ENCODE measurements at regions not wholly inside any gene's neighbourhood (a gene's known extent, or its start where the extent isn't known, plus 50 kb on each side); places are given as distances from the start of the nearest gene placed in this dataset.

DNA sequence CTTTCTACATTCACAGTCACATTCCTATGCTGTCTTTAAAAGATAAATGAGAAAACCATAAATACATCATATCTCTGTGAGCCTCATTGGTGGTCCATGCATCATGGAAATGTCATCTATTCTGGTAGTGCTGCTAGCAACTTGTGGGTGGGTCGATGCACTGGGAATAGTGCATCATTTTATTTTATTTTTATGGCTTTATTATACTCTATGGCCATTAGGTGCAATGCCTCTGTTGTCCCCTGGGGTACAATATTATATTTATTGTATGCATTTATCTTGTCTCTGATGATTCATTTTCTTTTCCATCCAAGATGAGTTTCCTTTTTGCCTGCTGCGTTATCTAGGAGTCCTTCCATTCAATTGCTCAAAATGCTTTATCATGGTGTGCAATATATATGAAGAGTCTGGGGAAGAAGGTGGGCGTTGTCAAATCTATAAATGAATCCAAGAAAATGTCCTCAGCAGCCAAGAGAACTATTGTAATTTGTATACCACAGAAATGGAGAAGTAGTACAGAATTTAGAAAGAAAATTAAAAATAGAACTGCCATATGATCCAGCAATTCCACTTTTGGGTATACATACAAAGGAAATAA, 324.0 kb downstream of the KCNJ2 start:
- TF ChIP-seq, protein P1, sequence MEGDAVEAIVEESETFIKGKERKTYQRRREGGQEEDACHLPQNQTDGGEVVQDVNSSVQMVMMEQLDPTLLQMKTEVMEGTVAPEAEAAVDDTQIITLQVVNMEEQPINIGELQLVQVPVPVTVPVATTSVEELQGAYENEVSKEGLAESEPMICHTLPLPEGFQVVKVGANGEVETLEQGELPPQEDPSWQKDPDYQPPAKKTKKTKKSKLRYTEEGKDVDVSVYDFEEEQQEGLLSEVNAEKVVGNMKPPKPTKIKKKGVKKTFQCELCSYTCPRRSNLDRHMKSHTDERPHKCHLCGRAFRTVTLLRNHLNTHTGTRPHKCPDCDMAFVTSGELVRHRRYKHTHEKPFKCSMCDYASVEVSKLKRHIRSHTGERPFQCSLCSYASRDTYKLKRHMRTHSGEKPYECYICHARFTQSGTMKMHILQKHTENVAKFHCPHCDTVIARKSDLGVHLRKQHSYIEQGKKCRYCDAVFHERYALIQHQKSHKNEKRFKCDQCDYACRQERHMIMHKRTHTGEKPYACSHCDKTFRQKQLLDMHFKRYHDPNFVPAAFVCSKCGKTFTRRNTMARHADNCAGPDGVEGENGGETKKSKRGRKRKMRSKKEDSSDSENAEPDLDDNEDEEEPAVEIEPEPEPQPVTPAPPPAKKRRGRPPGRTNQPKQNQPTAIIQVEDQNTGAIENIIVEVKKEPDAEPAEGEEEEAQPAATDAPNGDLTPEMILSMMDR (IDR thresholded peaks at IDR 0.05; ENCODE audit: low read depth, low read length) = 0 out of 2 replicates have a peak, but pooled peaks have one; percentile 4
- no peaks in the 10 kb centered on the region for H3K9me3 ChIP-seq (ENCODE audit: control insufficient read depth, insufficient read depth, low read length)
- CTCF ChIA-PET = no interaction called here
- no peak for DNase-seq (ENCODE audit: low read depth, low spot score)
- POLR2A ChIA-PET = no interaction called here
- no peak overlapping the region for H3K4me3 ChIP-seq (ENCODE audit: low read depth, low read length)
- no peaks in the 10 kb centered on the region for H3K27me3 ChIP-seq (ENCODE audit: control insufficient read depth, insufficient read depth, low read length)
- H3K27ac ChIP-seq (ENCODE audit: low read depth, low read length) = no peak overlapping the region

DNA sequence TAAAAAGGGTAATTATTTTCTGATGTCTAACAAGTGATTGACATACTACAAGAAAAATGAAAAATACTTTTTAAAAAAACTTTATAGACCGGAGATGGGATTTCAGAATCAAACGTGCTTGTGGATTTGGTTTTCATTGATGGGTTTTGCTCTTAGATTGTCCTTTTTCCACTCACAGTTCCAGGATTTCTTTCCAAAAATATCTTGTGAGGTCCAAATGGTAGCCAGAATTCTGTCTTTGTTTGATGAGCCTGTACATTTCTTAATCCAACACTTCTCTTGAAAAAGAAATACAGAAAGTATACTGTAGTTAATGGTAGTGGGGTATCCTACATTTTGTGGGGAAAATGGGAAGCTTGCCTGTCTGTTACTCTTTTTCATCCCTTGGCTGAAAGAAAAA, 329.3 kb downstream of the KCNJ2 start:
- ChIA-PET CTCF (no interaction called here), POLR2A (no interaction called here)
- TF ChIP-seq, protein P1 (IDR thresholded peaks at IDR 0.05; ENCODE audit: low read depth, low read length) = no peak
- H3K4me3 ChIP-seq (ENCODE audit: low read depth, low read length) = no peak overlapping the region
- H3K27me3 ChIP-seq (ENCODE audit: control insufficient read depth, insufficient read depth, low read length) = no peaks in the 10 kb centered on the region
- H3K9me3 ChIP-seq (ENCODE audit: control insufficient read depth, insufficient read depth, low read length) = no peaks in the 10 kb centered on the region
- DNase-seq (ENCODE audit: low read depth, low spot score) = no peak
- no peak overlapping the region for H3K27ac ChIP-seq (ENCODE audit: low read depth, low read length)

GRCh38 chr17:70499067-70499786, 329.9 kb downstream of the KCNJ2 start:
- TF ChIP-seq, protein P1 (IDR thresholded peaks at IDR 0.05; ENCODE audit: low read depth, low read length) = no peak
- CTCF ChIA-PET = no interaction called here
- H3K27ac ChIP-seq (ENCODE audit: low read depth, low read length) = no peak overlapping the region
- H3K4me3 ChIP-seq (ENCODE audit: low read depth, low read length) = no peak overlapping the region
- DNase-seq (ENCODE audit: low read depth, low spot score) = no peak
- POLR2A ChIA-PET = no interaction called here
- no peaks in the 10 kb centered on the region for H3K27me3 ChIP-seq (ENCODE audit: control insufficient read depth, insufficient read depth, low read length)
- no peaks in the 10 kb centered on the region for H3K9me3 ChIP-seq (ENCODE audit: control insufficient read depth, insufficient read depth, low read length)

DNA sequence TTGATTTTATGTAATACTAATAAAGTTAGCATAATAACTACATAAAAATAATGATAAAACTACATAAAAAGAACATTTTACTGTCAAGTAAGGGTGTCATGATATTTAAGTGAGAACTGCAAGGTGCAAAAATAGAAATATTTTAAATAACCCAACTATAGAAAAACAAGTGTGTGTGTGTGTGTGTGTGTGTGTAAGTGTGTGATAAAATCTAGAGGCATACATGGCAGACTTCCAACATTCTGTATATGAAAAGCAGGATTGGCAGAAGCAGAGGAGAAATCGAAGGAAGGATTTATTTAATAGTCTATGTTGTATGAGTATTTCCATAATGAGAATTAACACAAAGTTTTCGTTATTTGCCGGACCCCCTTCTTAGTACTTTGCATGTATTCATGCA, 334.1 kb downstream of the KCNJ2 start:
- CTCF ChIA-PET = no interaction called here

DNA sequence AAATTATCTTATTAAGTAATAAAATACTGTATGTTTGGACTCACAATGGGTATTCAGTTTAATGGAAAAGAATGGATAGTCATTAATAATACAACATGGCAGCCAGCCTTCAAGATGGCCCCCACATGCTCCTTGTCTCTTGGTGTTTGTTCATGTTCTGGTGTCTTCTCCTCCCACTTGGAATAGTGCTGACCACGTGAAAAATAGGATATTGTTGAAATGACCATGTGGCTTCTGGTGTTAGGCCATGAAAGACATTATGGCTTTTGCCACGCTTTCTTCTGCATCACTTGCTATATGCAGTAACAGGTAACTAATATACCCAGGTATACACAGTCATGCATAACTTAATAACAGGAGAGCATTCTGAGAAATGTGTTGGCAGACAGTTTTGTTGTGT, 341.0 kb downstream of the KCNJ2 start:
- POLR2A ChIA-PET = no interaction called here
- DNase-seq (ENCODE audit: low read depth, low spot score) = no peak
- TF ChIP-seq, protein P1 (IDR thresholded peaks at IDR 0.05; ENCODE audit: low read depth, low read length) = no peak
- Histone ChIP-seq H3K9me3 (ENCODE audit: control insufficient read depth, insufficient read depth, low read length) (no peaks in the 10 kb centered on the region), H3K4me3 (ENCODE audit: low read depth, low read length) (no peak overlapping the region), H3K27ac (ENCODE audit: low read depth, low read length) (no peak overlapping the region), H3K27me3 (ENCODE audit: control insufficient read depth, insufficient read depth, low read length) (no peaks in the 10 kb centered on the region)
- CTCF ChIA-PET = no interaction called here

More for the DNA sequence above, 334.1 kb downstream of the KCNJ2 start:
- no peak overlapping the region for H3K27ac ChIP-seq (ENCODE audit: low read depth, low read length)
- H3K4me3 ChIP-seq (ENCODE audit: low read depth, low read length) = no peak overlapping the region
- no peak for DNase-seq (ENCODE audit: low read depth, low spot score)
- no peaks in the 10 kb centered on the region for H3K9me3 ChIP-seq (ENCODE audit: control insufficient read depth, insufficient read depth, low read length)
- TF ChIP-seq, protein P1 (IDR thresholded peaks at IDR 0.05; ENCODE audit: low read depth, low read length) = no peak
- H3K27me3 ChIP-seq (ENCODE audit: control insufficient read depth, insufficient read depth, low read length) = no peaks in the 10 kb centered on the region
- POLR2A ChIA-PET = no interaction called here

Measured in AG04450 (cell line).